ENCODE measurements at regions not wholly inside any gene's neighbourhood (a gene's known extent, or its start where the extent isn't known, plus 50 kb on each side); places are given as distances from the start of the nearest gene placed in this dataset.

- DNase-seq (ENCODE audit: low read depth in 1 of 2, low spot score in 1 of 2) (no peak), ATAC-seq (no peak), FAIRE-seq (no peak)
- no peak overlapping the region for H3K27ac ChIP-seq
- WGBS (ENCODE audit: missing lambda C conversion rate) = 68% methylated on average over 4 of the region's 4 CpGs
- no peaks in the 10 kb centered on the region for H3K4me1 ChIP-seq
- no peak overlapping the region for H3K4me2 ChIP-seq
- H3K9me3 ChIP-seq = no peaks in the 10 kb centered on the region
- POLR2A ChIA-PET = no interaction called here
- CTCF ChIA-PET = no interaction called here
- no peak for TF ChIP-seq RCOR1 (IDR thresholded peaks at IDR 0.05; ENCODE audit: low read depth, low read length)
- TF ChIP-seq CHD4 (IDR thresholded peaks at IDR 0.05; ENCODE audit: borderline replicate concordance) = no peak
- no peak for TF ChIP-seq CHD2 (IDR thresholded peaks at IDR 0.05; ENCODE audit: low read length, partially characterized antibody)
- no peak for TF ChIP-seq PHF8 (IDR thresholded peaks at IDR 0.05; ENCODE audit: borderline replicate concordance, low read depth)
- no peak for TF ChIP-seq NFE2L2 (conservative IDR thresholded peaks at IDR 0.05; ENCODE audit: low read length)
- TF ChIP-seq, protein P1, sequence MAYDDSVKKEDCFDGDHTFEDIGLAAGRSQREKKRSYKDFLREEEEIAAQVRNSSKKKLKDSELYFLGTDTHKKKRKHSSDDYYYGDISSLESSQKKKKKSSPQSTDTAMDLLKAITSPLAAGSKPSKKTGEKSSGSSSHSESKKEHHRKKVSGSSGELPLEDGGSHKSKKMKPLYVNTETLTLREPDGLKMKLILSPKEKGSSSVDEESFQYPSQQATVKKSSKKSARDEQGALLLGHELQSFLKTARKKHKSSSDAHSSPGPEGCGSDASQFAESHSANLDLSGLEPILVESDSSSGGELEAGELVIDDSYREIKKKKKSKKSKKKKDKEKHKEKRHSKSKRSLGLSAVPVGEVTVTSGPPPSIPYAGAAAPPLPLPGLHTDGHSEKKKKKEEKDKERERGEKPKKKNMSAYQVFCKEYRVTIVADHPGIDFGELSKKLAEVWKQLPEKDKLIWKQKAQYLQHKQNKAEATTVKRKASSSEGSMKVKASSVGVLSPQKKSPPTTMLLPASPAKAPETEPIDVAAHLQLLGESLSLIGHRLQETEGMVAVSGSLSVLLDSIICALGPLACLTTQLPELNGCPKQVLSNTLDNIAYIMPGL (CRISPR knock-in tag; IDR thresholded peaks at IDR 0.05; ENCODE audit: borderline replicate concordance) = no peak
- TF ChIP-seq SMC3 (IDR thresholded peaks at IDR 0.05) = no peak
- TF ChIP-seq ESRRA (IDR thresholded peaks at IDR 0.05; ENCODE audit: borderline replicate concordance, low read length) = no peak
- TF ChIP-seq JUNB (IDR thresholded peaks at IDR 0.05) = no peak
- no peak for TF ChIP-seq RNF2 (IDR thresholded peaks at IDR 0.05; ENCODE audit: borderline replicate concordance, low read depth)
- no peak for TF ChIP-seq E2F6 (IDR thresholded peaks at IDR 0.05; ENCODE audit: borderline replicate concordance, low read depth)
- no peak for TF ChIP-seq BCL3 (IDR thresholded peaks at IDR 0.05)
- TF ChIP-seq POLR2AphosphoS2 (conservative IDR thresholded peaks at IDR 0.05; ENCODE audit: low read length) = no peak
- TF ChIP-seq EHMT2 (IDR thresholded peaks at IDR 0.05; ENCODE audit: low read depth) = no peak
- TF ChIP-seq NPAS2 (CRISPR knock-in tag; IDR thresholded peaks at IDR 0.05; ENCODE audit: borderline replicate concordance) = no peak
- TF ChIP-seq TP53 (CRISPR knock-in tag; IDR thresholded peaks at IDR 0.05) = no peak
- no peak for TF ChIP-seq ZFP36 (IDR thresholded peaks at IDR 0.05; ENCODE audit: borderline replicate concordance, partially characterized antibody)
- no peak for TF ChIP-seq NR3C1 (IDR thresholded peaks at IDR 0.05)
- no peak for TF ChIP-seq BHLHE40 (IDR thresholded peaks at IDR 0.05; ENCODE audit: low read depth, low read length)
- TF ChIP-seq USF2 (IDR thresholded peaks at IDR 0.05) = no peak
- H3K4me3 ChIP-seq = no peak overlapping the region
Observed at GRCh38 chr6:147772724-147773123, 264.2 kb downstream of the SAMD5 start.

- 64% methylated on average over 3 of the region's 3 CpGs for WGBS (ENCODE audit: missing lambda C conversion rate)
- no peak overlapping the region for H3K27ac ChIP-seq
- ChIA-PET CTCF (no interaction called here), POLR2A (no interaction called here)
- ATAC-seq = no peak
- TF ChIP-seq EP300 (IDR thresholded peaks at IDR 0.05) = no peak
- TF ChIP-seq JUNB (IDR thresholded peaks at IDR 0.05) = no peak
- TF ChIP-seq RCOR1 (IDR thresholded peaks at IDR 0.05; ENCODE audit: low read depth, low read length) = no peak
- TF ChIP-seq HOXB13 (CRISPR knock-in tag; IDR thresholded peaks at IDR 0.05; ENCODE audit: low read depth) = no peak
- no peak overlapping the region for H3K4me3 ChIP-seq
- no peaks in the 10 kb centered on the region for H3K4me1 ChIP-seq
- H3K9me3 ChIP-seq = no peaks in the 10 kb centered on the region
- FAIRE-seq = no peak
- H3K4me2 ChIP-seq = no peak overlapping the region
- DNase-seq (ENCODE audit: low read depth in 1 of 2, low spot score in 1 of 2) = no peak
Observed at GRCh38 chr6:147774856-147775255, 266.4 kb downstream of the SAMD5 start.
